CD4-positive, alpha-beta T cell treated with Interleukin-4 for 1 hour (primary cell): ENCODE measurements at regions not wholly inside any gene's neighbourhood (a gene's known extent, or its start where the extent isn't known, plus 50 kb on each side); places are given as distances from the start of the nearest gene placed in this dataset.

Experiments used
- DNase-seq, 2 donors: peaks; one replicate each; pipeline ENCODE4 v3.0.0-alpha.2; 2020 to 2022

GRCh38 chr3:104990758-104991157 is 376.0 kb upstream of the ALCAM start:
- no peak for DNase-seq

- no peak for DNase-seq
Observed at GRCh38 chr3:104992676-104993075, 374.0 kb upstream of the ALCAM start.

- no peak for DNase-seq
Observed at GRCh38 chr3:105006164-105006563, 360.5 kb upstream of the ALCAM start.

- DNase-seq: no peak
Observed at GRCh38 chr3:105013657-105014056, 353.1 kb upstream of the ALCAM start.

GRCh38 chr3:105014631-105015030 is 352.1 kb upstream of the ALCAM start:
- no peak for DNase-seq

GRCh38 chr3:105022813-105023212 is 343.9 kb upstream of the ALCAM start:
- no peak for DNase-seq

GRCh38 chr3:105030211-105030610 is 336.5 kb upstream of the ALCAM start:
- DNase-seq: no peak

- no peak for DNase-seq
Observed at GRCh38 chr3:105032541-105032940, 334.2 kb upstream of the ALCAM start.

GRCh38 chr3:105033081-105033480 is 333.6 kb upstream of the ALCAM start:
- DNase-seq: no peak

GRCh38 chr3:105039004-105039403 is 327.7 kb upstream of the ALCAM start:
- DNase-seq: no peak

- DNase-seq: no peak
Observed at GRCh38 chr3:105040026-105040622, 326.6 kb upstream of the ALCAM start.

- no peak for DNase-seq
Observed at GRCh38 chr3:105042586-105042985, 324.1 kb upstream of the ALCAM start.

GRCh38 chr3:105051111-105051510 is 315.6 kb upstream of the ALCAM start:
- DNase-seq: no peak

GRCh38 chr3:105051972-105052371 is 314.7 kb upstream of the ALCAM start:
- no peak for DNase-seq

- DNase-seq: no peak
Observed at GRCh38 chr3:105062853-105063252, 303.9 kb upstream of the ALCAM start.

- DNase-seq: no peak
Observed at GRCh38 chr3:105065895-105066839, 300.5 kb upstream of the ALCAM start.

- DNase-seq: no peak
Observed at GRCh38 chr3:105067361-105067760, 299.3 kb upstream of the ALCAM start.

- no peak for DNase-seq
Observed at GRCh38 chr3:105077060-105077822, 289.5 kb upstream of the ALCAM start.

GRCh38 chr3:105083945-105084344 is 282.8 kb upstream of the ALCAM start:
- DNase-seq: no peak

GRCh38 chr3:105085506-105085905 is 281.2 kb upstream of the ALCAM start:
- no peak for DNase-seq

GRCh38 chr3:105093371-105094252 is 273.1 kb upstream of the ALCAM start:
- no peak for DNase-seq

GRCh38 chr3:105094588-105094987 is 272.1 kb upstream of the ALCAM start:
- no peak for DNase-seq

GRCh38 chr3:105096071-105096470 is 270.6 kb upstream of the ALCAM start:
- DNase-seq: no peak
